HCT116 (cell line): ENCODE measurements at regions not wholly inside any gene's neighbourhood (a gene's known extent, or its start where the extent isn't known, plus 50 kb on each side); places are given as distances from the start of the nearest gene placed in this dataset.

ENCODE experiments used
- ATAC-seq: fragments of 200-7000 bp; cut with Tn5 transposase; 2 replicates; pipeline ENCODE4 v1.9.1; 2020; ENCODE audit warnings: mild to moderate bottlenecking, moderate library complexity
- BruUV-seq: library from RNA; stranded (reverse); fragments of 400-500 nt; replicated peaks from 2 replicates; lab custom pipeline; 2021; lab: Mats Ljungman, UMichigan
- CTCF ChIA-PET: fragments of 300-600 bp; sonication (Branson Sonifier 250); formaldehyde crosslinking; loops from one replicate; lab custom pipeline; 2021; ENCODE audit warnings: antibody characterized with exemption; lab: Charles Lee
- POLR2A ChIA-PET: fragments of 300-600, 350-600 bp; sonication (Branson Sonifier 250); formaldehyde crosslinking; loops from one replicate; lab custom pipeline; 2021; ENCODE audit warnings: antibody characterized with exemption; lab: Charles Lee
- RAD21 ChIA-PET, 2 experiments: fragments of 300-600 bp; sonication (Branson Sonifier 250); formaldehyde crosslinking; loops; one replicate each; lab custom pipeline; 2023; ENCODE audit warnings: low total read pairs in 2 of 2; ENCODE audit not compliant: uncharacterized antibody in 2 of 2, unreplicated experiment in 2 of 2, low non-redundant PET in 1 of 2; lab: Charles Lee
- DNase-seq: peaks from one replicate; pipeline ENCODE4 v3.0.0-alpha.2; 2010; ENCODE audit warnings: low read depth, low spot score
- H2AFZ ChIP-seq: fragments of 200-600 bp; shearing (Covaris generic), sonication (generic); 2 replicates; pipeline ENCODE4 v1.6.1; 2017; ENCODE audit warnings: low read depth, mixed run types, mixed read lengths, antibody characterized with exemption, low read length; ENCODE audit not compliant: poor library complexity, severe bottlenecking
- H3K27ac ChIP-seq: 2 replicates; pipeline ENCODE4 v1.5.1; 2012; ENCODE audit warnings: low read depth, low read length
- H3K27me3 ChIP-seq: fragments of 200-600 bp; sonication (generic); 2 replicates; pipeline ENCODE4 v1.6.1; 2016; ENCODE audit warnings: mixed run types, low read length, mixed read lengths; ENCODE audit not compliant: insufficient read depth
- H3K36me3 ChIP-seq, 2 experiments: fragments of 200-500 bp in 1 of 2; fragments of 200-600 bp in 1 of 2; sonication (Bioruptor generic) in 1 of 2; sonication (generic) in 1 of 2; 2 replicates each; pipeline versions ENCODE4 v1.5.1 to v1.6.1; 2014 to 2016; ENCODE audit warnings: low read length in 2 of 2, inconsistent platforms in 1 of 2, mixed read lengths in 1 of 2, mixed run types in 1 of 2; ENCODE audit not compliant: insufficient read depth in 2 of 2, control insufficient read depth in 1 of 2
- H3K4me1 ChIP-seq, 2 experiments: fragments of 200-600 bp in 1 of 2; sonication (generic) in 1 of 2; 2 replicates each; pipeline versions ENCODE4 v1.5.1 to v1.6.1; 2012 to 2017; ENCODE audit warnings: low read length in 2 of 2, inconsistent platforms in 1 of 2, mild to moderate bottlenecking in 1 of 2, mixed read lengths in 1 of 2, mixed run types in 1 of 2, moderate library complexity in 1 of 2; ENCODE audit not compliant: insufficient read depth in 2 of 2, control insufficient read depth in 1 of 2
- H3K4me2 ChIP-seq: fragments of 200-600 bp; sonication (generic); 2 replicates; pipeline ENCODE4 v1.6.1; 2017; ENCODE audit warnings: mixed run types, low read length, mixed read lengths
- H3K4me3 ChIP-seq, 2 experiments: fragments of 200-600 bp in 1 of 2; sonication (generic) in 1 of 2; replicated peaks in 1 of 2; 2 replicates each; pipeline ENCODE4 v1.5.1; 2011 to 2016; ENCODE audit warnings: low read length in 2 of 2, control low read depth in 1 of 2, low read depth in 1 of 2, mild to moderate bottlenecking in 1 of 2, mixed read lengths in 1 of 2, mixed run types in 1 of 2
- H3K79me2 ChIP-seq: fragments of 200-600 bp; sonication (generic); 2 replicates; pipeline ENCODE4 v1.6.1; 2017; ENCODE audit warnings: mild to moderate bottlenecking, mixed run types, low read length, moderate library complexity, mixed read lengths; ENCODE audit not compliant: insufficient read depth
- H3K9ac ChIP-seq: fragments of 200-600 bp; sonication (generic); 2 replicates; pipeline ENCODE4 v1.6.1; 2016; ENCODE audit warnings: low read length, mixed read lengths
- H3K9me2 ChIP-seq: fragments of 200-600 bp; sonication (generic), shearing (Covaris generic); 2 replicates; pipeline ENCODE4 v1.6.1; 2017; ENCODE audit warnings: mixed run types, mild to moderate bottlenecking, moderate library complexity; ENCODE audit not compliant: insufficient read depth
- H3K9me3 ChIP-seq, 2 experiments: fragments of 200-500 bp in 1 of 2; fragments of 200-600 bp in 1 of 2; sonication (Bioruptor generic) in 1 of 2; sonication (generic) in 1 of 2; 2 replicates each; pipeline ENCODE4 v1.6.1; 2014 to 2017; ENCODE audit warnings: low read length in 2 of 2, mixed read lengths in 2 of 2, inconsistent platforms in 1 of 2, low read depth in 1 of 2, mild to moderate bottlenecking in 1 of 2, mixed run types in 1 of 2, moderate library complexity in 1 of 2; ENCODE audit not compliant: control insufficient read depth in 1 of 2, insufficient read depth in 1 of 2
- H4K20me1 ChIP-seq: fragments of 200-600 bp; sonication (generic), shearing (Covaris generic); 2 replicates; pipeline ENCODE4 v1.6.1; 2017; ENCODE audit warnings: mixed run types, mild to moderate bottlenecking, moderate library complexity; ENCODE audit not compliant: insufficient read depth
- ATF3 ChIP-seq: IDR thresholded peaks from 2 replicates; pipeline ENCODE4 v1.6.1; 2012
- CBX3 ChIP-seq: IDR thresholded peaks from 2 replicates; pipeline ENCODE4 v1.6.1; 2012; ENCODE audit warnings: low read depth
- CEBPB ChIP-seq: IDR thresholded peaks from 2 replicates; pipeline ENCODE4 v1.6.1; 2012; ENCODE audit warnings: low read depth
- CTCF ChIP-seq, 3 experiments: fragments of 200-600 bp in 1 of 3; sonication (generic) in 1 of 3; IDR thresholded peaks in 2 of 3; conservative IDR thresholded peaks in 1 of 3; 2 replicates each; pipeline ENCODE4 v1.5.1; 2012 to 2017; ENCODE audit warnings: low read depth in 2 of 3, low read length in 2 of 3, antibody characterized with exemption in 1 of 3, borderline replicate concordance in 1 of 3, control low read depth in 1 of 3, mild to moderate bottlenecking in 1 of 3, mixed read lengths in 1 of 3, mixed run types in 1 of 3, moderate library complexity in 1 of 3; ENCODE audit not compliant: insufficient read depth in 1 of 3
- EGR1 ChIP-seq: IDR thresholded peaks from 2 replicates; pipeline ENCODE4 v1.6.1; 2012; ENCODE audit warnings: low read depth
- EZH2 ChIP-seq: fragments of 200-600 bp; sonication (generic); IDR thresholded peaks from 2 replicates; pipeline ENCODE4 v1.6.1; 2017; ENCODE audit warnings: antibody characterized with exemption, mixed run types
- EZH2phosphoT487 ChIP-seq: fragments of 200-600 bp; IDR thresholded peaks from 2 replicates; pipeline ENCODE4 v1.6.1; 2018; ENCODE audit warnings: antibody characterized with exemption, borderline replicate concordance
- FOSL1 ChIP-seq: IDR thresholded peaks from 2 replicates; pipeline ENCODE4 v1.6.1; 2012; ENCODE audit warnings: low read depth
- MAX ChIP-seq: IDR thresholded peaks from 2 replicates; pipeline ENCODE4 v1.6.1; 2012
- POLR2A ChIP-seq: IDR thresholded peaks from 2 replicates; pipeline ENCODE4 v1.7.0; 2011; ENCODE audit warnings: borderline replicate concordance; ENCODE audit not compliant: insufficient read depth, insufficient read length; ENCODE audit errors: extremely low read depth
- SP1 ChIP-seq: IDR thresholded peaks from 2 replicates; pipeline ENCODE4 v1.6.1; 2012; ENCODE audit warnings: low read depth
- TCF7L2 ChIP-seq: IDR thresholded peaks from 2 replicates; pipeline ENCODE4 v1.7.0; 2011; ENCODE audit warnings: borderline replicate concordance, inconsistent platforms; ENCODE audit not compliant: insufficient read depth, insufficient read length; ENCODE audit errors: extremely low read depth
- ZBTB33 ChIP-seq: IDR thresholded peaks from 2 replicates; pipeline ENCODE4 v1.6.1; 2011; ENCODE audit warnings: mild to moderate bottlenecking, low read length, moderate library complexity; ENCODE audit not compliant: insufficient replicate concordance; ENCODE audit errors: extremely low read depth
- ZFX ChIP-seq: fragments of 450-650 bp; IDR thresholded peaks from 2 replicates; pipeline ENCODE4 v1.6.1; 2017
- ZNF274 ChIP-seq: fragments of 200-500 bp; sonication (Bioruptor generic); IDR thresholded peaks from 2 replicates; pipeline ENCODE4 v1.6.1; 2014; ENCODE audit warnings: mild to moderate bottlenecking, low read depth, low read length, inconsistent platforms
- intact Hi-C: fragments of 100-400 bp; cut with micrococcal nuclease; formaldehyde crosslinking; loops from 2 replicates; pipeline ENCODE4 v1.10.0; 2022

GRCh38 chr1:209430107-209430506 is 153.4 kb upstream of the CAMK1G start:
- no peak overlapping the region for H2AFZ ChIP-seq
- H3K27ac ChIP-seq = no peak overlapping the region
- RAD21 ChIA-PET = no interaction called here
- ATAC-seq = no peak
- no peaks in the 10 kb centered on the region for H3K27me3 ChIP-seq
- H3K79me2 ChIP-seq = no peaks in the 10 kb centered on the region
- intact Hi-C loops = no loop called here
- no peak for DNase-seq
- no peaks in the 10 kb centered on the region for H3K9me3 ChIP-seq
- no peaks in the 10 kb centered on the region for H3K9me2 ChIP-seq
- POLR2A ChIA-PET = interaction anchor here (0.5 kb wide), 1 partner anchor 51 kb away, joined by 3 read pairs; no protein-coding TSS in a partner anchor
- H3K36me3 ChIP-seq = no peaks in the 10 kb centered on the region
- H3K4me1 ChIP-seq = no peaks in the 10 kb centered on the region
- TF ChIP-seq EZH2phosphoT487 (no peak), CTCF (IDR thresholded peaks at IDR 0.05 in 2 of 3, conservative IDR thresholded peaks at IDR 0.05 in 1 of 3; ENCODE audit: borderline replicate concordance in 1 of 3, insufficient read depth in 1 of 3, low read depth in 2 of 3, low read length in 2 of 3) (no peak), EZH2 (no peak), POLR2A (no peak), MAX (no peak), TCF7L2 (no peak), ATF3 (no peak), ZNF274 (no peak), SP1 (no peak), ZBTB33 (no peak), CBX3 (no peak), EGR1 (no peak), ZFX (no peak), FOSL1 (no peak), CEBPB (no peak)
- CTCF ChIA-PET = no interaction called here
- H3K9ac ChIP-seq = no peak overlapping the region
- no peaks in the 10 kb centered on the region for H4K20me1 ChIP-seq
- H3K4me3 ChIP-seq = no peak overlapping the region
- BruUV-seq = no TSS peak
- H3K4me2 ChIP-seq = no peak overlapping the region
